ENCODE measurements at regions not wholly inside any gene's neighbourhood (a gene's known extent, or its start where the extent isn't known, plus 50 kb on each side); places are given as distances from the start of the nearest gene placed in this dataset.

DNA sequence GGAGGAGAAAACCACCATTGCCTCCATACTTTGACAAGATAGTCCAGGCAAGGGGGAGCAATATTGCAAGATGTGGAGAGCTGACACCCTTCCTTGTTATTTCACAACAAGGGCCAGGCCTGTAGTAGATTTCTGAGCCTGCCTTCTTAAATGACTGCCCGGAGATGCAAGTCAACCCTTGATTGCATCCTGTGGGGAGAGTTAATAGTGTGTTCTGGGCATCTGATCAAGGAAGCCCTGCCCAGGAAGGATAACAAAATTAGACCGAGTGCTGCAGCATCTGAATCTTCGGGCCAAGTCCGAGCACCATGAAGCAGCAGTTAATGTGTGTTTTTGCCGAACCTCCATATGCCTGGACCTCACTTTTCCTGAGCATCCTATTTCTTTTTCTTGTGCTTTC lies 382.3 kb downstream of the PRDM2 start:
- Histone ChIP-seq H3F3A (ENCODE audit: low read length, unreplicated experiment) (no peaks in the 10 kb centered on the region), H3K36me3 (ENCODE audit: low read depth, low read length) (no peaks in the 10 kb centered on the region), H2AFZ (ENCODE audit: low read length) (no peak overlapping the region), H3K27ac (ENCODE audit: low read length) (no peak overlapping the region), H4K20me1 (ENCODE audit: low read length) (no peaks in the 10 kb centered on the region), H3K4me2 (ENCODE audit: low read length) (no peak overlapping the region), H3K9me2 (replicated peaks; ENCODE audit: low read length) (no peaks in the 10 kb centered on the region), H3K27me3 (ENCODE audit: low read length) (0 out of 2 replicates have a peak, but pooled peaks cover 3% of the 10 kb centered on the region), H3K9me3 (ENCODE audit: low read length) (no peaks in the 10 kb centered on the region), H3K79me2 (ENCODE audit: low read length) (no peaks in the 10 kb centered on the region), H3K4me3 (ENCODE audit: low read length) (no peak overlapping the region), H3K9ac (ENCODE audit: low read length) (no peak overlapping the region), H3K4me1 (ENCODE audit: insufficient read depth, low read length) (peaks cover 6% of the 10 kb centered on the region)
- TF ChIP-seq EZH2phosphoT487 (IDR thresholded peaks at IDR 0.05; ENCODE audit: borderline replicate concordance, low read length) (no peak), EZH2 (IDR thresholded peaks at IDR 0.05; ENCODE audit: low read length, unreplicated experiment) (no peak), CTCF (conservative IDR thresholded peaks at IDR 0.05; ENCODE audit: low read depth, low read length) (no peak)
- POLR2A ChIA-PET (ENCODE audit: unreplicated experiment): no interaction called here
- intact Hi-C loops (cut with micrococcal nuclease): no loop called here
- no peak for DNase-seq
- CTCF ChIA-PET: no interaction called here
- ATAC-seq: no peak
- BruUV-seq (replicated peaks): no TSS peak

- Histone ChIP-seq H3K79me2 (ENCODE audit: low read length) (no peaks in the 10 kb centered on the region), H3K9me3 (ENCODE audit: low read length) (no peaks in the 10 kb centered on the region), H3K27me3 (ENCODE audit: low read length) (no peaks in the 10 kb centered on the region), H3K9me2 (replicated peaks; ENCODE audit: low read length) (no peaks in the 10 kb centered on the region), H4K20me1 (ENCODE audit: low read length) (no peaks in the 10 kb centered on the region), H3K27ac (ENCODE audit: low read length) (no peak overlapping the region), H3K4me2 (ENCODE audit: low read length) (no peak overlapping the region), H3K4me1 (ENCODE audit: insufficient read depth, low read length) (peaks cover 6% of the 10 kb centered on the region), H3K9ac (ENCODE audit: low read length) (no peak overlapping the region), H2AFZ (ENCODE audit: low read length) (no peak overlapping the region), H3F3A (ENCODE audit: low read length, unreplicated experiment) (no peaks in the 10 kb centered on the region), H3K36me3 (ENCODE audit: low read depth, low read length) (no peaks in the 10 kb centered on the region), H3K4me3 (ENCODE audit: low read length) (no peak overlapping the region)
- intact Hi-C loops (cut with micrococcal nuclease): no loop called here
- no TSS peak for BruUV-seq (replicated peaks)
- ChIA-PET CTCF (no interaction called here), POLR2A (ENCODE audit: unreplicated experiment) (no interaction called here)
- ATAC-seq: no peak
- no peak for TF ChIP-seq EZH2 (IDR thresholded peaks at IDR 0.05; ENCODE audit: low read length, unreplicated experiment)
- TF ChIP-seq CTCF (conservative IDR thresholded peaks at IDR 0.05; ENCODE audit: low read depth, low read length): no peak
- TF ChIP-seq EZH2phosphoT487 (IDR thresholded peaks at IDR 0.05; ENCODE audit: borderline replicate concordance, low read length): no peak
- no peak for DNase-seq
These were observed 383.3 kb downstream of the PRDM2 start for GRCh38 chr1:14083277-14083676.

- intact Hi-C loops (cut with micrococcal nuclease): no loop called here
- H3K79me2 ChIP-seq (ENCODE audit: low read length): no peaks in the 10 kb centered on the region
- no peaks in the 10 kb centered on the region for H3K9me2 ChIP-seq (replicated peaks; ENCODE audit: low read length)
- ChIA-PET POLR2A (ENCODE audit: unreplicated experiment) (no interaction called here), CTCF (no interaction called here)
- DNase-seq (peak; percentile 36), ATAC-seq (peak; percentile 35; the same call in 1 of the 2 replicates)
- BruUV-seq (replicated peaks): no TSS peak
- TF ChIP-seq CTCF (conservative IDR thresholded peaks at IDR 0.05; ENCODE audit: low read depth, low read length) (no peak), EZH2phosphoT487 (IDR thresholded peaks at IDR 0.05; ENCODE audit: borderline replicate concordance, low read length) (no peak), EZH2 (IDR thresholded peaks at IDR 0.05; ENCODE audit: low read length, unreplicated experiment) (no peak)
- no peaks in the 10 kb centered on the region for H3K27me3 ChIP-seq (ENCODE audit: low read length)
- H3K4me2 ChIP-seq (ENCODE audit: low read length): no peak overlapping the region
- H3K36me3 ChIP-seq (ENCODE audit: low read depth, low read length): no peaks in the 10 kb centered on the region
- no peak overlapping the region for H2AFZ ChIP-seq (ENCODE audit: low read length)
- H3K4me1 ChIP-seq (ENCODE audit: insufficient read depth, low read length): peaks cover 6% of the 10 kb centered on the region
- H3K27ac ChIP-seq (ENCODE audit: low read length): no peak overlapping the region
- H3K9ac ChIP-seq (ENCODE audit: low read length): no peak overlapping the region
- H4K20me1 ChIP-seq (ENCODE audit: low read length): no peaks in the 10 kb centered on the region
- no peaks in the 10 kb centered on the region for H3F3A ChIP-seq (ENCODE audit: low read length, unreplicated experiment)
- no peaks in the 10 kb centered on the region for H3K9me3 ChIP-seq (ENCODE audit: low read length)
- no peak overlapping the region for H3K4me3 ChIP-seq (ENCODE audit: low read length)
These were observed 383.7 kb downstream of the PRDM2 start for GRCh38 chr1:14083706-14084105.
